ENCODE measurements at regions not wholly inside any gene's neighbourhood (a gene's known extent, or its start where the extent isn't known, plus 50 kb on each side); places are given as distances from the start of the nearest gene placed in this dataset.

DNA sequence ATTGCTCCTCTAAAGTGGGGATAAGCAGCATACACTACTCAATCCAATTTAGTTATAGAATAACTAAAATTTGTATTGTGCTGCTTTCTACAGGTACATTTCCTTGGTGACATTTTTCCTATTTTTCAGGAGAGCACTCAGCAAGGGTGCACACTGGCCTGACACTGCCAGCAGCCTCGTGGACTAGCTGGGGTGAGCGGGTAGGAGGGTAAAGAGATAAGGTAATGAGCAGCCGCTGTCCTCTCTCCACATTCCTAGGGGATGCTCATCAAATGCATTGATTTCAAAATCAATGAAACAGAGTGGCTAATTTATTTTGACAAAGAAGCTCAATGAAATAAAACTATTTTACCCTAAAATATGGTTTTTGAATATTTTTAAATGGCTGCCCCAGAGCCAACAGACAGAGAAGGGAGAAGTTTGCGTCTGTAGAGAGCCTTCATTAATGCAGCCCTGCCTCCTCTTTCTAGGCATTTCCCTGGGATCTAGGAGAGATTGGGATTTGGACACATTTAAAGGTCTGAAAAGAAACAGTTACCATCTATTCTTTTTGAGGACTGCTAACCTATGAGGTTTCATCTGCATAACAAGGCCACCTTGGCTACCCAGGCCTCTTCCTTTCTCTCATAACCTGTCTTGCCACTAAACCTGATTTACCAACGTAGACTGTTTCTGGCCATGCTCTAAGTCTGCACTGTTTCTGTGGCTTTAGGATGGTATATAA, 561.0 kb downstream of the IPMK start:
- H3K27me3 ChIP-seq: no peaks in the 10 kb centered on the region
- no peaks in the 10 kb centered on the region for H3K4me1 ChIP-seq
- DNase-seq (ENCODE audit: low spot score in 2 of 2): no peak
- no peaks in the 10 kb centered on the region for H3K9me3 ChIP-seq
- H3K36me3 ChIP-seq: no peaks in the 10 kb centered on the region
- TF ChIP-seq EP300 (IDR thresholded peaks at IDR 0.05): no peak
- TF ChIP-seq POLR2A (IDR thresholded peaks at IDR 0.05): no peak
- TF ChIP-seq CTCF (IDR thresholded peaks at IDR 0.05): no peak
- 80% methylated on average over 5 of the region's 5 CpGs for WGBS, 2 donors
- no peak overlapping the region for H3K27ac ChIP-seq
- H3K4me3 ChIP-seq: no peak overlapping the region

- no peak for TF ChIP-seq EP300 (IDR thresholded peaks at IDR 0.05)
- no peak for TF ChIP-seq POLR2A (IDR thresholded peaks at IDR 0.05)
- TF ChIP-seq CTCF (IDR thresholded peaks at IDR 0.05): no peak
- no peak overlapping the region for H3K4me3 ChIP-seq
- no peaks in the 10 kb centered on the region for H3K36me3 ChIP-seq
- no peaks in the 10 kb centered on the region for H3K4me1 ChIP-seq
- no peaks in the 10 kb centered on the region for H3K9me3 ChIP-seq
- no peak overlapping the region for H3K27ac ChIP-seq
- H3K27me3 ChIP-seq: no peaks in the 10 kb centered on the region
- no peak for DNase-seq (ENCODE audit: low spot score in 2 of 2)
- 73 to 75% methylated on average over 1 of the region's 1 CpG for WGBS, 2 donors
These were observed 561.7 kb downstream of the IPMK start for GRCh38 chr10:57706016-57706415.

- no peak overlapping the region for H3K4me3 ChIP-seq
- H3K36me3 ChIP-seq: no peaks in the 10 kb centered on the region
- H3K27me3 ChIP-seq: no peaks in the 10 kb centered on the region
- DNase-seq (ENCODE audit: low spot score in 2 of 2): no peak
- no peak overlapping the region for H3K27ac ChIP-seq
- H3K9me3 ChIP-seq: no peaks in the 10 kb centered on the region
- 24 to 26% methylated on average over 1 of the region's 1 CpG for WGBS, 2 donors
- no peaks in the 10 kb centered on the region for H3K4me1 ChIP-seq
- no peak for TF ChIP-seq POLR2A (IDR thresholded peaks at IDR 0.05)
- no peak for TF ChIP-seq EP300 (IDR thresholded peaks at IDR 0.05)
- no peak for TF ChIP-seq CTCF (IDR thresholded peaks at IDR 0.05)
These were observed 567.8 kb downstream of the IPMK start for GRCh38 chr10:57699944-57700343.

DNA sequence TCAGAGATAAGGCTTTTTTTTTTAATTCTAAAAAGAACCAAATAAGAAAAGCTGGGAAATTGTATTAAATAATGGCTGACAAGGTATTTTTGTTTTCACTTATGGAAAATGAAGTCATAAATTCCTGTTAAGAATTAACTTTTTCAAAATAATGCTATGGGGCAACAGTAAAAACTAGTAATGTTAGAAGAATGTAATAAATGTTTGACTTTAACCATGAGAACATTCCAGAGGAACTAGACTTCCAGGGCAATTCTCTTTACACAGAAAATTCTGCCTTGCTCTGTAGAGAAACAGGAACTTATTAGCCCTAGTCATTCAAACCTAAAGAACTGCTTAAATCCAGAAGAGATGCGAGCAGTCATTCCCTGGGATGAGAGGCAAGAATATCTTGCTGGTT, 571.1 kb downstream of the IPMK start:
- no peaks in the 10 kb centered on the region for H3K4me1 ChIP-seq
- H3K36me3 ChIP-seq: no peaks in the 10 kb centered on the region
- WGBS, 2 donors: 44 to 63% methylated on average over 1 of the region's 1 CpG
- TF ChIP-seq CTCF (IDR thresholded peaks at IDR 0.05) (no peak), EP300 (IDR thresholded peaks at IDR 0.05) (no peak), POLR2A (IDR thresholded peaks at IDR 0.05) (no peak)
- DNase-seq (ENCODE audit: low spot score in 2 of 2): no peak
- no peak overlapping the region for H3K4me3 ChIP-seq
- no peaks in the 10 kb centered on the region for H3K27me3 ChIP-seq
- no peak overlapping the region for H3K27ac ChIP-seq
- H3K9me3 ChIP-seq: no peaks in the 10 kb centered on the region

- DNase-seq (ENCODE audit: low spot score in 2 of 2): no peak
- TF ChIP-seq EP300 (IDR thresholded peaks at IDR 0.05) (no peak), CTCF (IDR thresholded peaks at IDR 0.05) (no peak), POLR2A (IDR thresholded peaks at IDR 0.05) (no peak)
- no peak overlapping the region for H3K4me3 ChIP-seq
- no peaks in the 10 kb centered on the region for H3K9me3 ChIP-seq
- no peaks in the 10 kb centered on the region for H3K36me3 ChIP-seq
- H3K4me1 ChIP-seq: no peaks in the 10 kb centered on the region
- no peak overlapping the region for H3K27ac ChIP-seq
- no peaks in the 10 kb centered on the region for H3K27me3 ChIP-seq
- 74 to 79% methylated on average over 3 of the region's 3 CpGs for WGBS, 2 donors
These were observed 572.6 kb downstream of the IPMK start for GRCh38 chr10:57694956-57695608.

Measured in tibial nerve (tissue), 4 donors.